NCI-H1694 (cell line): ENCODE measurements at regions not wholly inside any gene's neighbourhood (a gene's known extent, or its start where the extent isn't known, plus 50 kb on each side); places are given as distances from the start of the nearest gene placed in this dataset.
"Not testable (repeated sequence)": the region's sequence is repeated elsewhere in the genome, so short reads cannot be mapped to it uniquely, and the experiment has no call there.

Experiments
- DNase-seq: peaks from one replicate; lab custom pipeline; 2025; lab: John Stamatoyannopoulos, UW

DNA sequence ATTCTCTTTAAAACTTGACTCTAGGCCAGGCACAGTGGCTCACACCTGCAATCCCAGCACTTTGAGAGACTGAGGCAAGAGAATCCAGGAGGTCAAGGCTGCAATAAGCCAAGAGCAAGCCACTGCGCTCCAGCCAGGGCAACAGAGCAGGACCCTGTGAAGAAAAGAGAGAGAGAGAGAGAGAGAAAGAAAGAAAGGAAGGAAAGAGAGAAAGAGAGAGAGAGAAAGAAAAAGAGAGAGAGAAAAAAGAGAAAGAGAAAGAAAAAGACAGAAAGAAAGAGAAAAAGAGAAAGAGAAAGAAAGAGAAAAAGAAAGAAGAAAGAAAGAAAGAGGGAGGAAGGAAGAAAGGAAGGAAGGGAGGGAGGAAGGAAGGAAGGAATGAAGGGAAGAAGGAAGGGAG, 76.7 kb downstream of the RIN2 start:
- no peak for DNase-seq

DNA sequence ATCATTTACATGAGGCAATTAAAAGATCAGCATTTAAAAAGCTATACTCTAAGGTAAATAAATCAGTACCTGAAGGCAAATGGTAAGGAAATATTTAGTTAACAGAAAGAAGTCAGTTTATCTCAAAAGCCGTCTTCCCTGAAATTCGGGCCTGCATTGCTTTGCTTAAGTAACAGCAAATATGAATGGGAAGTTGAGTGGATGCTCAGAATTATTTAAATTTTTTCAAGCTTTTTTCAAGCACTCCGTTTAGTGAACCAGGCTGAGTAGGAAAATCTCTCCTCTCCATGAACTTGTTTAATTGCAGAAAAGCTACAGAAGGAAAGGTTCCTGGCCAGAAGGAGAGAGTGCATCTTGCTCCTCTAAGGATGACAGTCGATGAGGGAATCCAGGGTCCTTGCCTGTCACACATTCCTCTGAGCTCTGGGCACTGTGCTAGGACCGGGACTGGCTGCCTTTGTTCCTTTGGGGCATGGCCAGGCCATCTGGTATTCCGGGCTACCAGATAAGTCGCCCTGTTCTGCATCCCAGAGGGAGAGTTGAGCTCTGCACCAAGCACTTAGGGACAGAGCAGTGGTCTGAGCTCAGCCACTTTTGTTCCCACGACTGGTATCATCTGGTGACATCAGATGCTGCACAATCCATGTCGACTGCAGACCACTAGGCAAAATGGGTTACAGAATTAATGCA, 77.6 kb downstream of the RIN2 start:
- DNase-seq: no peak

DNA sequence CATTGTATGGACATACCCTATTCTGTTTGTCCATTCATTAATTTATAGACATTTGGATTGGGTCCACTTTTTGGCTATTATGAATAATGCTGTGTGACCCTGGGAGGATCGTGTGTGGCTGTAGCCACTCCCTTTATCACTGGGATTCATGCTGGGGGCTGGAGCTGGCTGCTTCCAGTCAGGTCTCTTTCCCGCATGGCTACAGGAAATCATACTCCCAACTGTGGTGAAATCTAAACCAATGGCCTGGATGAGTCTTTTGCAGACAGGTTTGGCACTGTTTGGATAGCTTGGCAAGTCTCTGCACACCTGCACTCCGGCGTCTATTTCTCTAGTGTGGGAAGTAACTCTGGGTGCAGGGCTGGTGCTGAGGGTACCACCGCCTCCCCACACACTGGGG, 80.4 kb downstream of the RIN2 start:
- DNase-seq: no peak

DNA sequence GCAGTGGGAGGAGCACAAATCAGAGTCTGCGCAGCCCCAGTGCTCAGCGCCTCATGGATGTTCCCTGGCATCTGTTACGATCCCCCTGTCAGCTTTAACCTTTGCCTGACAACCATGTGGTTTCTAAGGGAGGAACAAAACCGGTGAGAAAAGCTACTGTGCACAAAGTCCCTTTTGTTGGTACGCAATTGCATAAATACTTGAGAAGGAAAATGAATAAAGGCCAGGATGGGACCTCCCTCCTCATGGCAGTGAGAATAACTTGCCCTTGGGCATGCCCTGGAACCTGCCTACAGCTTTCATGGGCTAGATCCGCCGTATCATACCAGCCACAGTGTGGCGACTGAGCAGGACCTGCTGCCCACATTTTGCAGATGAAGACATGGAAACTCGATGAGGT, 81.0 kb downstream of the RIN2 start:
- no peak for DNase-seq

DNA sequence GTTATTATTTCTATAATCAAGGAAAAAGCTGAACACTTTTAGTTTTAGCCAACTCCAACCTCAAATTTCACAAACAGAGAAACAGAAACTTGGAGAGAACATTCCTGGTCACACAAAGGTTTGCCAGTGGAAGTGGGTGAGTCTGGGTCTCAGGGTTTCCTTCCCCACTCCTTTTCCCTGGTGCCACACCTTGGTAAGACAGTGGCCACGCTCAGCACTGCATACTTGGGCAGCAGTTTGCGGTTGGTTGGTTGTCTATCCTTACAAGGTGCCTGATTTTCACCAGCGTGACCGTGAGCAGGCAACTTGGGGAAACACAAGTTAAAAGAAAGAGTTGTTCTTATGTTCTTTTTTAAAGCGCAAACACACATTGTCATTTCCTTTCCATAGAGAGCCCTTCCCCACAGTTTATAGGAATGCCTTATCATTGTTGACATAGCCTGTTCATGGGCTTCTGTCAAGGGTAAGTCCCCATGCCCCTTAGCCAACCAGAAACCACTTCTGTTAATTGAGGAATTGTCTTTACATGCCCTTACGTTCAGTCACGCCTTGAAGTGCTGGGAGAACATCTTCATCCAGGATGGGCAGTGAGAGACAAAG, 82.2 kb downstream of the RIN2 start:
- no peak for DNase-seq

DNA sequence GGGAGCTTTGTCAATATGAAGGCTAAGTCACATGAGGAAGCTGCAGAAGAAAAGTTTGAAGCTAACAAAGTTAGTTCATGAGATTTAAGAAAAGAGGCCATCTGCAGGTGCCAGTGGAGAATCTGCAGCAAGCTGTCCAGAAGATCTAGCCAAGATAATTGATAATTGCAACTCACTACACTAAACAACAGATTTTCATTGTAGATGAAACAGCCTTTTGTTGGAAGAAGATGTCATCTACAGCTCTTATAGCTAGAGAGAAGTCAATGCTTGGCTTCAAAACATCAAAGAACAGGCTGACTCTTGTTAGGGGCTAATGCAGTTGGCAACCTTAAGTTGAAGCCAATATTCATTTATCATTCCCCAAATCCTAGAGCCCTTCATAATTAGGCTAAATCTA, 83.7 kb downstream of the RIN2 start:
- no peak for DNase-seq

DNA sequence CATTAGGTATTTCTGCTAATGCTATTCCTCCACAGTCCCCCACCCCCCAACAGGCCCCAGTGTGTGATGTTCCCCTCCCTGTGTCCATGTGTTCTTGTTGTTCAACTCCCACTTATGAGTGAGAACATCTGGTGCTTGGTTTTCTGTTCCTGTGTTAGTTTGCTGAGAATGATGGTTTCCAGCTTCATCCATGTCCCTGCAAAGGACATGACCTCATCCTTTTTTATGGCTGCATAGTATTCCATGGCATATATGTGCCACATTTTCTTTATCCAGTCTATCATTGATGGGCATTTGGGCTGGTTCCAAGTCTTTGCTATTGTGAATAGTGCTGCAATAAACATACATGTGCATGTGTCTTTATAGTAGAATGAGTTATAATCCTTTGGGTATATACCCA, 86.8 kb downstream of the RIN2 start:
- DNase-seq: not testable (repeated sequence)

DNA sequence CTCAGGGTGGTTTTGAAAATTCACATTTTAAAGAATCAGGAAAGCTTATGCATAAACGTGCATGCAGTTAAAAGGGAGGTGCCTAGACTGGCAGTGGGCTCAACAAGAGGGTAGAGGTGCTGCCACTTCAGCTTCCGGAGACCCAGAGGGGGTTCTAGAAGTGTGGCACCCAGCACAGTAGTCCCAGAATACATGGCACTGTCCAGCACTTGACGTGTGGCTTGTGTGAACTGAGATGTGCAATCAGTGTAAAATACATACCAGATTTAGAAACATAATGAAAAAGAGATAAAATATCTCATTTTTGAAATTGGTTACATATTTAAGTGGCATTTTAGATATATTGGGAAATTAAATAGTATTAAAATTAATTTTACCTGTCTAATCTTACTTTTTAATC, 89.3 kb downstream of the RIN2 start:
- DNase-seq: no peak

DNA sequence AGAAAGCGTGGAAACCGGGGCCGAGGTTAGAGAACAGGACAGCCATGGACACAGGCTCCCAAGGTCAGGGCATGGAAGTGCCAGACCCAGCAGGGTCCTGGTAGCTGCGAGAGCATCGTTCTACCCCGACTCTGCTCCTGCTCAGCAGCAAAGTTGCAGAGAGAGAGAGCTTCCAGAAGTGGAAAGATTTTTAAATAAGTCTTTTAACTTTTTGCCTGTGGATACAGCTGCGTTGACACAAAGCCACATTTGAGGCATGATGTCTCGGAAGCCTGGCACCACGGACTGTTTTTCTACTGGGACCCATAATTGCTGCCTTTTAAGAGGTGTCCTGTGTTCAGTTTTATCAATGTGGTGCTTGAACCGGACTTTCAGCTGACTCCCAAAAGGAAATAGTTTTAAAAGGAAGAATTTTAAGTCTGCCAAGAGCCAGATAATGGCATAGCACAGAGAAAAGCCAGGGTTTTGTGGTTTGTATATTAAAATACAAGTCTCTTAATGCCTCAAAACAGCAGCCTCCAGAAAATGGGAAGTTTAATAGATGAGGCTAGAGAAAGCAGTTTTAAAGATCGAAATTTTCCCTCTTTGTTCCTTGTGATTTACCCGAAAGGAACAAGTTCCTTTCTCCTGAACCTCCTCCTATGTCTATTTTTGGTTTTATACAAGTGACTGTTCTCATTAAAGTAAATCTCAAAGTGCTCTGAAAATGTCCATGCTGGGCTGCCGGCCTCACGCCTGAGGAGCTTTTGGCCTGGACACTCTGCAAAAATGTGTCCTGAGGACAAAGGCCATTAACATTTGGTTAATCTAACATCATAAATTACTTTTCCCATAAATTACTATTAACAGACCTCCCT, 91.5 kb downstream of the RIN2 start:
- no peak for DNase-seq

DNA sequence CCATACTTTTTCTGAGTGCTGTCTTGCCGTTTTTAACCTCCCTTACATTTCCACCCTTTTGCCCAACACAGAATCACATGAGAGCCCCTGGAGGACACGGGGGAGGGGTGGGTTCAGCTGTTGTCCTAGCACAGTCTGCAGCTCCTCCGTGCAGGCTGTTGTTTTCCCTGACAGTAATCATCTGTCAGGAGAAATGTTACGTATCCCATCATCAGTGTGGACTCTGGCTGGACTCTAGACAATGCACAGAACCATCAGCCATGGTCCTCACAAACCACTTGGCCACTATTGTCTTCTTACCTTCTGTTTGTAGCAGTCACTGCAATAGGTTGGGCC, 92.1 kb downstream of the RIN2 start:
- DNase-seq: no peak

DNA sequence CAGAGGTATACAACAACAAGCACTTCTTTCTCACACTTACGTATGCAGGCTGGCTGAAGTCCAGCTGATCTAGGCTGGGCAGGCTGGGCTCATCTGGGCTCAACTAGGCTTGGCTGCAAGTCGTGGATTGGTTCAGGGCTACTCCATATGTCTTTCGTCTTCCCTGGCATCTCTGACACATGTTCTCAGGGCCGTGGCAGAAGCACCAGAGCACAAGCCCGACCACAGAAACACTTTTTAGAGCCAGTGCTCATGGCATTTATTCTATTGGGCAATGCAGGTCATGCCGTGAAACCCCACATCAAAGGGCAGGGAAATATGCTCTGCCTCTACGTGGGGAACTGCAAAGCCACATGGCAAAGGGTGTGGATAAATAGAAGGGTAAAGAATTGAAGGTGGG, 93.8 kb downstream of the RIN2 start:
- peak; percentile 25 for DNase-seq

DNA sequence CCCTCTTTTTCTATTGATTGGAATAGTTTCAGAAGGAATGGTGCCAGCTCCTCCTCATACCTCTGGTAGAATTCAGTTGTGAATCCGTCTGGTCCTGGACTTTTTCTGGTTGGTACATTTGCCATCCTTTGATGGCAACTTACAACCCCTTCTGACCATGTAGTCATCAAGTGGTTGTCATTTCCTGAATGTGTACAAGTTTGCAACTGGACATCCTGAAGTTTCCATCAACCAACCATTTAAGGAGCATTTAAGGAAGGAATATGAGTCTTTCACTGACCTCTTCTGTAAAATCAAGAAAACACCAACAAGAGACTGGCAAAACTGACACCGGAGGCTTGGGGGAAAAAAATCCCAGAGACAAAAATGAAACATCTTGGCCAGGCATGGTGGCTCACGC, 97.4 kb downstream of the RIN2 start:
- no peak for DNase-seq

DNA sequence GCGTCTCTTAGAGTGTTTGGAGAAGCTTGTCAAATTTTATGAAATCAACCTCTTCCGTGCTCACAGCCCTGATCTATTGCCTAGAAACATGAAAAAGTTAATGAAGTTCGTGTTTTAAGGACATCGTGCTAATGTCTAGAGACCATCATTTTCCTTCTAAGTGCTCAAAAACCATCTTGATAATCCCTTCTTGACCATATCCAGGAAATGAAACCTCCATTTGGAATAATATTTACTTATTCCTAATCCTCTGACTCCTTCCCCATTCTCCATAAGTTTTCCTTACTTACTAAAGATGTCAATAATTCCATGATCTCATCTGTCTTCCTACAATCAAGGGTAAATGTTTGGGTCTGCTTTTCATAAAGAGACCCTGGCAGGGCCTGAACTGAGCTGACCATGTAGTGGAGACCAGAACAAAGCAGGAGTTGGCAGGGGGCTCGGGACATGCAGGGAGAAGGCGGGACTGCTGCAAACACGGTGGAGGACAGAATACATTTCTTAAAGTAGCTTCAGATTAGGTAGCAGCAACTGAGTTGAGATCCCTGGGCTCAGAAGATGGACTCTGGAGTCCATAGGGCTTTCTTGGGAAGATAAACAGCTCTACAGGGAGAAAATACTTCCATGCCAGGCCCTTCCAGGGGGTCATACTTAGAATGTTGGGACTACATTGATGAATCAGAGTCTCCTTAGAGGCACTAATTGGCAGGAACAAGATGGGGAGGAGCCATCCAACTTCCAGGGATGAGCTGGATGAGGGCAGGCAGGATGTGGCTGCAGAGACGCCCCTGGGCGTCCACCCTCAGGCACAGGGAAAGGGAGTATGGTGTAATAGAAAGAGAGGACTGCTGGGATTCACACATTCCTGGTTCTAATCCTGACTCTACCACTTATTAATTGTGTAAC, 100.7 kb downstream of the RIN2 start:
- no peak for DNase-seq

DNA sequence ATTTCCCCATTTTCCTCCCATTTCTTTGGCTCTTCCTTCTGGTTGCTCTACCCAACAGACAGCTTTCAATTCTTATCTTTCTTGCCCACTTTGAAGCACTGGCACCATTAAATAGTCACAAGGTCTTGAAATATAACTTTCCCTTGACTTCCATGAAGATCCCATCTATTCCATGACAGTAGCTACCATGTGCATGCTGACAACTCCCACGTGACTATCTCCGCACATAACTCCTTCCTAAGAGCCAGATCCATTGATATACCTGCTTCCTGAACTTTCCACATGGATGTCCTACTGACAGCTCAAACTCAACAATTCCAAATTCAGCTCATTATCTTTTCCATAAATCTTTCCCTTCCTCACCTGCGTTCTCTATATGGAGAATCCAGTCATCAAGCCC, 101.4 kb downstream of the RIN2 start:
- no peak for DNase-seq

DNA sequence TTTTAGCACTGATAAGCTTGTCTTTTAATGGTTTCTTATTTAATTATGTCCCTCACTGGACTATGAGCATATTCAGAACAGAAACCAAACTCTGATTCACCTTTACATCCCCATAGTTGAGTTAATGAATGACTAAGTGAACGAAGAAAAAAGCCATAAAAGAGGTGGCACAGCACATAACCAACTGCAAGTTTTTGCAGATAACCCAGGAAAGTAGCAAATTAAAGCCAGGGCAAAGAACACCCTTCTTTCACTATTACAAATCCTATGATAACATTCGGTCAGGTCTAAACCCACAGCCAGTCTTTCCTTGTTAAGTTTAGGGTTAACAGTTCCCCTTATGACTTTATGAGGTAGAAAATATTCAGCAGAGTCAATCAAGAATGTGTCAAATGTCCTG, 102.7 kb downstream of the RIN2 start:
- no peak for DNase-seq

DNA sequence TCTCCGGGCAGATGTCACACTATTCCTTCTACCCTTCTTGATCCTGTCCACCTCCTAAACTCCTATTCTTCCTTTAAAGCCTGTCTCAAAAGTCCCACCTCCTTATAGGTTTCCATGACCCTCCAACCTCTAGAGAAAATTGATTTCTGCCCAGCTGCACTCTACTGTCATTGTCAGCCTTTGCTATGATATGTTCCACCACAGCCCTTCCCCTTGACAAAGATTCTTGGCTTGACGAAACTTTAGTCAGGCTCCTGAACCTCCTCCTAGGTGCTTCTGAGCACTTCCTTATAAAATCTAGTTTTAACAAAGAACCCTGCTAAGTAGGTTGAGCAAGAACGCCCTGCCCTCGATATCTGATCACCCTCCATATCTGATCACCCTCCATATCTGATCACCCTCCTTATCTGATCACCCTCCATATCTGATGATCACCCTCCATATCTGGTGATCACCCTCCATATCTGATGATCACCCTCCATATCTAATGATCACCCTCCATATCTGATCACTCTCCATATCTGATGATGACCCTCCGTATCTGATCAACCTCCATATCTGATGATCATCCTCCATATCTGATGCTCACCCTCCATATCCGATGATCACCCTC, 103.2 kb downstream of the RIN2 start:
- DNase-seq: no peak

DNA sequence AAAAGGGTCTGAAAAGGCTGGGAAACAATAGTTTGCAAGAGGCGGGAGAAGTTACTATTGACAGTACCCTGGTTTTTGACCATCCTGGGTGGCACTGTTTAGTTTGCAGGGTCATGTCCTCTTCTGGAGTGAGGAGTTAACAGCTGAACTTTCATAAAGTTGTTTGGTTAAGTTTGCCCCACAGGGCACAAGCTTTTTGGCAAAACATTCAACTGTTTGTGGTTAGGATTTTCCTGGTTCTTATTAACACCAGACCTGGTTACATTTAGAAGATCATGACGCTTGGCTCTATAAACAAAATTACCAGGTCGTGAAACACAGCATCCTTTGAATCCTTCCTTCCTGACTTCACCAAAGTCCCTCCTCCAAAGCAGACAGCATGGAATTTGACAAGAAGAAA, 106.1 kb downstream of the RIN2 start:
- no peak for DNase-seq

DNA sequence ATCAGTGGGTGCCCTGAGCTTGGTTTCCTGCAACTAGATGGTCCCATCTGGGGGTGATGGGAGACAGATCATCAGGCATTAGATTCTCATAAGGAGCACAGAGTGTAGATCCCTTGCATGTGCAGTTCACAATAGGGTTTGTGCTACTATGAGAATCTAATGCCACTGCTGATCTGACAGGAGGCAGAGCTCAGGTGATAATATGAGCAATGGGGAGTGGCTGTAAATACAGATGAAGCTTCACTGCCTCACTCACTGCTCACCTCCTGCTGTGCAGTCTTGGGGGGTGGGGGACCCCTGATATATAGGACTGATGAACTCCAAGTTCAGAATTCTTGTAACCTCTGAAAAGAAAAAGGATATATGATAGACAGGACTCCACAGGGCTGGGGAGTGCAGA, 108.0 kb downstream of the RIN2 start:
- DNase-seq: no peak

DNA sequence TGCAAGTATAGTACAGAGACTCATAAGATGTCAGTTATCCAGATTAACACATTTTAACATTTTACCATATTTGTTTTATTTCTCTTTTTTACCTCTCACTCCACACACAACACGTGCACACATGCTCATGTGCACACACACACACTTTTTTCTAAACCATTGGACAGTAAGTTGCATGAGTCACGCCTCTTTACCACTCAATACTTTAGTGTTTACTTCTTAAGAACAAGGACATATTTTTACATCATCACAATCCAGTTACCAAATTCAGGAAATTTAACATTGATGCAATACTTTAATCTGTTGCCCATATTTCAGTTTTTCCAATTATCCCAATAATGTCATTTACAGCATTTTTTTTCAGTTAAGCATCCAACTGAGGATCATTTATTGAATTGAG, 109.0 kb downstream of the RIN2 start:
- DNase-seq: no peak

DNA sequence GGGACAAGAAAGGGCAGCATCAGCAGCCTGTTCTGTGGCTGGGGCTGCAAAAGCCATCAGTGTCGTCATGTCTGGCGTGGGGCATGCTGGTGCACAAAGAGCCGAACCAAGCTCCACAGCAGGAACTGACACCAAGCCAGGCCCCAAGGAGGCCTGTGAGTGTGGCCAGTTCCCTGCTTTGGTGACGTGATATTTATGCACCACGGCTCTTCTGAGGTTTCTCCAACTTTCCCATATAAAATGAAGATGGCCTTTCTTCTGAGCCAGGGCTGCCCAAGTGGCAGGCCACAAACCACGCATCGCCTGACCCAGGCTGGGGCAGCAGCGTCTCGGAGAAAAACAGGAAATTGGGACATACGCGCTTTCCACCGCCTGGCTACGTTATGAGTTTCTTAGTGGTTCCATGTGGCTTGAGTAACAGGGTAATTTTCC, 109.9 kb downstream of the RIN2 start:
- DNase-seq: no peak

DNA sequence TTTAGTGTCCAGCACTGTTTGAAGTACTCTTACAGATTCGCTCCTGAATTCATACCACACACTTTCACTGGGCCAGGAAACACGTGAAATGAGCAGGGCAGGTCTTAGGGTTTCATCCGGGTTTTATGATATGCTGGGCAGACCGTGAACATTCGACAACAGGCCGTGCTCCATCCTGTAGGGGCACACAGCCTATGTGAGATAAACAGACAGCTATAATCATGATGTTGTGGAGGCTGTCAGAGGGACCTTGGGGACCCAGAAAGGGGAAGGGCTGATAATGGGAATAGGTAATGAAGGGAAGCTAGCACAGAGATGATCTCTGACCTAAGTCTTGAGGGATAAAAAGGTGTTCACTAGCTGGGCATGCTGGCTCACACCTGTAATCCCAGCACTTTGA, 110.4 kb downstream of the RIN2 start:
- no peak for DNase-seq

DNA sequence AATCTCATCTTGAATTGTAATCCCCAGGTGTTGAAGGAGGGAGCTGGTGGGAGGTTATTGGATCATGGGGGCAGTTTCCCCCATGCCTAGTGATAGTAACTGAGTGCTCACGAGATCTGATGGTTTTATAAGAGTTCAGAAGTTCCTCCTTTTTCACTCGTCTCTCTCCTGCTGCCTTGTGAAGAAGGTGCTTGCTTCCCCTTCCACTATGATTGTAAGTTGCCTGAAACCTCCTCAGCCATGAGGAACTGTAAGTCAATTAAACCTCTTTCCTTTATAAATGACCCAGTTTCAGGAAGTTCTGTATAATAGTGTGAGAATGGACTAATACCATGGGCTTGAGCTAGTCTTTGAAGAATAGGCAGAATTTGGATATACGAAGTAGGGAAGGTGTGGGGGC, 113.9 kb downstream of the RIN2 start:
- no peak for DNase-seq
